Cardiac fibroblast (primary cell): ENCODE measurements at regions not wholly inside any gene's neighbourhood (a gene's known extent, or its start where the extent isn't known, plus 50 kb on each side); places are given as distances from the start of the nearest gene placed in this dataset.
"Not testable (repeated sequence)": the region's sequence is repeated elsewhere in the genome, so short reads cannot be mapped to it uniquely, and the experiment has no call there.

Source experiments
- DNase-seq, 2 donors: peaks; one replicate each; pipeline versions ENCODE4 v3.0.0 to v3.0.0-alpha.2; 2010; ENCODE audit warnings: low read depth in 2 of 2
- H3K4me3 ChIP-seq, 2 donors: replicated peaks in 1 of 2; 1 replicate in 1 of 2; 2 replicates in 1 of 2; pipeline ENCODE4 v1.5.1; 2011; ENCODE audit warnings: low read depth in 2 of 2, low read length in 2 of 2, mild to moderate bottlenecking in 2 of 2, moderate library complexity in 1 of 2
- TF ChIP-seq, protein P1 (sequence below): IDR thresholded peaks from one replicate; pipeline ENCODE4 v1.5.1; 2011; ENCODE audit warnings: low read depth, mild to moderate bottlenecking, low read length, inconsistent platforms

DNA sequence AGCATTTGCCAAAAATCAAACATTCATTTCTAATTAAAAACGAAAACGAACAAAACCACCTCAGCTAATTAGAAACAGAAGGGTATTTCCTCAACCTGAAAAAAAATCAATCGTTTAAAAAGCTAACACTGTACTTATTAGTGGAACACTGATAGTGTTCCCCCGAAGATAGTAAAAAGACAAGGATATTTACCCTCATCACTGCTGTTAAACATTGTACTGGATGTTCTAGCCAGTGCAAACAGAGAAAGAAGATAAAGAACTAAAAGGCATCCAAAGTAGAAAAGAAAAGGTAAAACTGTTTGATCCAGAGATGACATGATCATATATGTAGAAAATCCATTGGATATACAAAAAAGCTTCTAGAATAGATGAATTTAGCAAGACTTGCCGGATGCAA is 508.3 kb downstream of the DMRTA1 start:
- H3K4me3 ChIP-seq, result no peak overlapping the region
- no peak for DNase-seq
- TF ChIP-seq, protein P1, sequence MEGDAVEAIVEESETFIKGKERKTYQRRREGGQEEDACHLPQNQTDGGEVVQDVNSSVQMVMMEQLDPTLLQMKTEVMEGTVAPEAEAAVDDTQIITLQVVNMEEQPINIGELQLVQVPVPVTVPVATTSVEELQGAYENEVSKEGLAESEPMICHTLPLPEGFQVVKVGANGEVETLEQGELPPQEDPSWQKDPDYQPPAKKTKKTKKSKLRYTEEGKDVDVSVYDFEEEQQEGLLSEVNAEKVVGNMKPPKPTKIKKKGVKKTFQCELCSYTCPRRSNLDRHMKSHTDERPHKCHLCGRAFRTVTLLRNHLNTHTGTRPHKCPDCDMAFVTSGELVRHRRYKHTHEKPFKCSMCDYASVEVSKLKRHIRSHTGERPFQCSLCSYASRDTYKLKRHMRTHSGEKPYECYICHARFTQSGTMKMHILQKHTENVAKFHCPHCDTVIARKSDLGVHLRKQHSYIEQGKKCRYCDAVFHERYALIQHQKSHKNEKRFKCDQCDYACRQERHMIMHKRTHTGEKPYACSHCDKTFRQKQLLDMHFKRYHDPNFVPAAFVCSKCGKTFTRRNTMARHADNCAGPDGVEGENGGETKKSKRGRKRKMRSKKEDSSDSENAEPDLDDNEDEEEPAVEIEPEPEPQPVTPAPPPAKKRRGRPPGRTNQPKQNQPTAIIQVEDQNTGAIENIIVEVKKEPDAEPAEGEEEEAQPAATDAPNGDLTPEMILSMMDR, result no peak

DNA sequence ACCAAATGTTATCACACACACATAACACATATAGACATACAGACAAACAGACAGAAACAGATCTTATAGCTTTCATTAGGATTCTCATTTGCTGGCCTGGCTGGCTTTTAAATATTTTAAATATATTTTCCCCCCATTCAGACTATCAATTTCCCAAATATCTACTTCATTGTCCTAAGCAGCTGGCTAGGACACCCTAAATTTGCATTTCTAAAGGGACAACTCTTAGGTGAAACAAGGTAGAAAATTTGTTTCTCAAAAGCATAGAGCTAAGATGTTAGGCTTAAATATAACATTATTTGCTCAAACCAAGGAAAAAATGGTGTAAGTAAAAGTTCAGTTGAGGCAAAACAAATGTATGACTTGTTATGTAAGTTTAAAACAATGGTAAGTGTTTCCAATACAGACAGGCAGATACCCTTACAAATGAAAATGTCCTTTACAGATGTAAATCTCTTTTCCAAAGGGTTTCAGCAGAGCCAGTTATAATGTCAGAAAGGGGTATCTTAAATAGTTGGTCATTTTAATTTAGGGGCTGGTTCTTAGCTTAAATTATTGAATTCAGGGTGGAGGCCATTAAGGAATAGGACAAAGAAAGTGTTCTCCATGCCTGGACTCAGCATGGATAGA is 522.8 kb downstream of the DMRTA1 start:
- TF ChIP-seq, protein P1, result no peak
- DNase-seq, result no peak
- H3K4me3 ChIP-seq, result no peak overlapping the region

DNA sequence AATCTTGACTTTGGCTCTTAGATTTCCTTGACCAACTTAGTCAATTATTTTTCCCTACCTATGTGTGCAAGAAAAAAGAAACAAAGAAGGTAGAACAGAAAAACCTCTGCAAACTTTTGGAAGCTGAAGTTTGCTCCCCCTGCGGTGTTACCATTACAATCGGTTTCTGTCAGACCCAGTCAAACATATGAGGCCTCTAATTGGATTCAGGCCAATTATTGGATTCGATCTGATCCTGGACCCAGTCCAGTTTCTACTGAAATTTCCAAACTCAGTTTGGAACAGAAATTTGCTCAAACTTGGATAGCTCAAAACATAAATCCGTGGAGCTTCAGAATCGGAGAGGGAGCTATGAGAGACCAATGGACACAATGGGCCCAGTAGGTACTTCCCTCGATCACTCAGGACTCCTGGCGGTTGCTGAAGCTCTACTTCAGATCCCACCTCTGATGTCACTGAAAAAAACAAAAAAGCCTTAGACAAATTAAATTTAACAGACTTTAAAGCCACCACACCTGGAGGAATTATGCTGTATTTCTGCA is 523.9 kb downstream of the DMRTA1 start:
- TF ChIP-seq, protein P1, result no peak
- H3K4me3 ChIP-seq, result no peak overlapping the region
- no peak for DNase-seq

DNA sequence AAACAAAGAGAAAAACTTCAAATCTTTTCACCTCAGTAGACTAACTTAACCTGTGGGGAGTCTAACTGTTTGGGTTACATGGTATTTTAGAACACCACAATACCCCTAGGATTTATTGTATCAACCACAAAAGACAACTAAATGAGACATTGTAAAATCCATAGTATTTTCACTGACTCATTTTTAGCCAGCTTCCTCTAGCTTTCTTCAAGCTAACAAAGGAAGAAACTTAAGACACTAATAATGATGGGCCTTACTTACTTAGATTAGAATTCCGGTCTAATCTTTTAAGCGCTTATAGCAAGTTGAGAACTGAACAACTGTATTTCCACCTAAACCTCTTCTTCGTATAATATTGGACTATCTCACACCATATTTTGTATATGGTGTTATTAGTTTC is 529.3 kb downstream of the DMRTA1 start:
- H3K4me3 ChIP-seq, result no peak overlapping the region
- TF ChIP-seq, protein P1, result no peak
- DNase-seq, result peak in 1 of 2 donors; percentile 46

DNA sequence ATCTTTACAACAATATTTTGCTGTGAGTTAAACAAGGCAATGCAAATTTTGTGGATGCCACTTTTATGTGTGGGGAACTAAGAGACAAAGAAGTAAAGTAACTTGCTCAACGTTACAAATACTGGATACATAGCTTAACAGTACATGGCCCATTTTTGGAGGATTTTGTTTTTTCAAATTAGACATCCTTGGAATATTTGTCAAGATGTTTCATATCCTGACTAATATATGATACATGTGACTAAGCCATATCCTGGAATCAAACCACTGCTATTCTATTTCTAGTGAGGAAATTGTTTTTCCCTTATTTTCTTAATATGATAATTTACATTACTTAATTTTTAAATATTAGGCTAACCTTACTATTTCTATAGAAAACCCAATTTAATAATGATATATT is 529.8 kb downstream of the DMRTA1 start:
- H3K4me3 ChIP-seq, result no peak overlapping the region
- DNase-seq, result peak in 1 of 2 donors; percentile 60
- TF ChIP-seq, protein P1, result no peak

DNA sequence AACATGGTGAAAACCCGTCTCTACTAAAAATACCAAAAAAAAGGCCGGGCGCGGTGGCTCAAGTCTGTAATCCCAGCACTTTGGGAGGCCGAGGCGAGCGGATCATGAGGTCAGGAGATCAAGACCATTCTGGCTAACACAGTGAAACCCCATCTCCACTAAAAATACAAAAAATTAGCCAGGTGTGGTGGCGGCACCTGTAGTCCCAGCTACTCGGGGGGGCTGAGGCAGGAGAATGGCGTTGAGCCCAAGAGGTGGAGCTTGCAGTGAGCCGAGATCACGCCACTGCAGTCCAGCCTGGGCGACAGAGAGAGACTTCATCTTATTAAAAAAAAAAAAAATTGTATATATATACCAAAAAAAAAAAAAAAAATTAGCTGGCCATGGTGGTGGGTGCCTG is 533.8 kb downstream of the DMRTA1 start:
- H3K4me3 ChIP-seq, DNase-seq: not testable (repeated sequence)

DNA sequence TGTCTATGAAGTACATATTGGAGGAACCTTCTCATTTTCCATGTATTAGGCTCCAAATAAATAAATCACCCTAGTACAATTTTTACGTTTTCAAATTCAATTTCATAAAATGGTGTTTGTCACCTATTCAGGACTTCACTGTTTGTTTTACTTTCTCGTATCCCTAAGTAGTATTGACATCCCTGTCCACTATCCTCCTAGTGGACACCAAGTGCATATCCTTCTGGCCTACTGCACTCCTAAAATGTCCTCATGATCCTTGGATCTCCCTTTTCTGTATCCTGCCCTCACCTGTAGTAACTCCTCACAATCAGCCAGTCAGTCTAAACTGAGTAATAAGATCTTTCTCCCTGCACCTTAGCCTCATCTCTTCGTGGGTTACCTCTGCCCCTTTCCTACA is 539.9 kb downstream of the DMRTA1 start:
- no peak overlapping the region for H3K4me3 ChIP-seq
- TF ChIP-seq, protein P1, result no peak
- DNase-seq, result no peak
